Body of pancreas (tissue), 4 donors: ENCODE measurements at regions not wholly inside any gene's neighbourhood (a gene's known extent, or its start where the extent isn't known, plus 50 kb on each side); places are given as distances from the start of the nearest gene placed in this dataset.
A peak's percentile ranks its signal among the peaks of the same experiment; 100 is the strongest.

Experiments
- ATAC-seq: fragments of 150-250 bp; one replicate; pipeline ENCODE4 v1.9.1; 2016
- DNase-seq, 4 donors: peaks; one replicate each; pipeline ENCODE4 v3.0.0-alpha.2; 2019
- H3K27ac ChIP-seq, 4 donors: fragments of 200-600 bp; sonication (generic); 1 replicate in 3 of 4; 2 replicates in 1 of 4; pipeline versions ENCODE4 v1.5.1 to v1.6.1; 2016 to 2019; ENCODE audit warnings: mild to moderate bottlenecking in 1 of 4, mixed read lengths in 1 of 4, moderate library complexity in 1 of 4
- H3K27me3 ChIP-seq, 2 donors: fragments of 200-600 bp; sonication (generic); one replicate each; pipeline ENCODE4 v1.6.0; 2016; ENCODE audit warnings: mild to moderate bottlenecking in 1 of 2
- H3K36me3 ChIP-seq, 2 donors: fragments of 200-600 bp; sonication (generic); replicated peaks in 1 of 2; 2 replicates each; pipeline ENCODE4 v1.5.1; 2016; ENCODE audit warnings: low read depth in 2 of 2; ENCODE audit not compliant: insufficient read depth in 1 of 2
- H3K4me1 ChIP-seq: fragments of 200-600 bp; sonication (generic); one replicate; pipeline ENCODE4 v1.6.0; 2016
- H3K4me3 ChIP-seq, 2 donors: fragments of 200-600 bp; sonication (generic); 1 replicate in 1 of 2; 2 replicates in 1 of 2; pipeline ENCODE4 v1.5.1; 2016 to 2019
- H3K9me3 ChIP-seq, 3 donors: fragments of 200-600 bp; sonication (generic); 1 replicate in 2 of 3; 2 replicates in 1 of 3; pipeline ENCODE4 v1.5.1; 2016
- POLR2A ChIP-seq, 3 donors: fragments of 450-650 bp; IDR thresholded peaks; one replicate each; pipeline ENCODE4 v1.6.1; 2016; ENCODE audit warnings: antibody characterized with exemption in 3 of 3, mild to moderate bottlenecking in 2 of 3
- WGBS, 2 donors: methylation state at CpG; one replicate each; pipeline ENCODE4 v1.1.5; 2017; 5-methylcytosine and 5-hydroxymethylcytosine counted together
- intact Hi-C: fragments of 100-400 bp; cut with DNase I; formaldehyde crosslinking; loops from one replicate; pipeline ENCODE4 v1.15.1; 2023
- TF ChIP-seq, protein P1 (sequence below), 7 experiments: fragments of 450-650 bp in 4 of 7; fragments of 200-600 bp in 3 of 7; sonication (generic) in 3 of 7; IDR thresholded peaks; one replicate each; pipeline ENCODE4 v1.5.1; 2016 to 2019; ENCODE audit warnings: antibody characterized with exemption in 7 of 7

DNA sequence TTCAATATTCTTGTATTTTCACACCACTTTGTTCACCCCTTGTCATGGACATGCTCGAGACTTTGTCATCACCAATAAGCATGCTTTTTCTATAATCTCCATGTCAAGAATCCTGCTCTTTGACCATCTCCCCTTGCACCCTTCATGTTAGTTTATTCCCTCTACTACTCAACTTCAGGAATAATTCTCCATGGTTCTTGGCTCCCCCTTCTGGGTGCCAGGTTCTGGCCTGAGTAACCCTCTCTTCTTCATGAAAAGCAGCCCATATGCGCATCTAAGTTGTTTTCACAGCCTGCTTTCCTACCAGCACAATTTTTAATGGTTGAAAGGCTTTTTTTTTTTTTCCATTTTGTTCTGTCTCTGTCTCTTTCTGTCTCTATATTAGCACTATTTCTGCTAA is 160.7 kb downstream of the LEPR start:
- no peaks in the 10 kb centered on the region for H3K36me3 ChIP-seq
- H3K27me3 ChIP-seq = no peaks in the 10 kb centered on the region
- intact Hi-C loops = no loop called here
- ATAC-seq = no peak
- no peaks in the 10 kb centered on the region for H3K4me1 ChIP-seq
- peak in 2 of 4 donors; percentile 9 to 23 for DNase-seq
- TF ChIP-seq POLR2A (IDR thresholded peaks at IDR 0.05) = no peak
- TF ChIP-seq, protein P1, sequence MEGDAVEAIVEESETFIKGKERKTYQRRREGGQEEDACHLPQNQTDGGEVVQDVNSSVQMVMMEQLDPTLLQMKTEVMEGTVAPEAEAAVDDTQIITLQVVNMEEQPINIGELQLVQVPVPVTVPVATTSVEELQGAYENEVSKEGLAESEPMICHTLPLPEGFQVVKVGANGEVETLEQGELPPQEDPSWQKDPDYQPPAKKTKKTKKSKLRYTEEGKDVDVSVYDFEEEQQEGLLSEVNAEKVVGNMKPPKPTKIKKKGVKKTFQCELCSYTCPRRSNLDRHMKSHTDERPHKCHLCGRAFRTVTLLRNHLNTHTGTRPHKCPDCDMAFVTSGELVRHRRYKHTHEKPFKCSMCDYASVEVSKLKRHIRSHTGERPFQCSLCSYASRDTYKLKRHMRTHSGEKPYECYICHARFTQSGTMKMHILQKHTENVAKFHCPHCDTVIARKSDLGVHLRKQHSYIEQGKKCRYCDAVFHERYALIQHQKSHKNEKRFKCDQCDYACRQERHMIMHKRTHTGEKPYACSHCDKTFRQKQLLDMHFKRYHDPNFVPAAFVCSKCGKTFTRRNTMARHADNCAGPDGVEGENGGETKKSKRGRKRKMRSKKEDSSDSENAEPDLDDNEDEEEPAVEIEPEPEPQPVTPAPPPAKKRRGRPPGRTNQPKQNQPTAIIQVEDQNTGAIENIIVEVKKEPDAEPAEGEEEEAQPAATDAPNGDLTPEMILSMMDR (IDR thresholded peaks at IDR 0.05) = peak in 4 of 7 experiments; percentile 15 to 34 (median 32)
- 60 to 65% methylated on average over 2 of the region's 2 CpGs for WGBS, 2 donors
- H3K4me3 ChIP-seq = no peak overlapping the region
- H3K9me3 ChIP-seq = no peaks in the 10 kb centered on the region
- H3K27ac ChIP-seq = no peak overlapping the region

DNA sequence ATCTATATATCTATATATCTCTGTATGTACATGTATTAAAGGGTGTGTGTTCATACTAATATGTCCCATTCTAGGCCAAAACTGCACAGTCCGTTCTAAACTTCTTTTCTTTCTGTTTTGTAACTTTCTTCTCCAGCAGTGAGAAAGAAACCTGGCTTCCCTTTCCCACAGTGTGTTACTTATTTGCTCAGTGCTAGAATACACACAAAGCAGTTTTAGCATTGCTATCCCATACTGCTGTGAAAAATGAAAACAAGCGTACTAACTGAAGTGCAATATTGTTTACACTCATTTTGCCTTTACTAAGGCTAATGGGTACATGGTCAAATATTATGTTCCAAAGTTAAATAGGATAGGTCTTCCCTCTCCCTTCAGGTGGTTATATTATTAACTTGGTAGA is 163.9 kb downstream of the LEPR start:
- Histone ChIP-seq H3K4me3 (no peak overlapping the region), H3K9me3 (no peaks in the 10 kb centered on the region), H3K36me3 (no peaks in the 10 kb centered on the region), H3K4me1 (no peaks in the 10 kb centered on the region), H3K27ac (no peak overlapping the region), H3K27me3 (no peaks in the 10 kb centered on the region)
- intact Hi-C loops = no loop called here
- ATAC-seq (no peak), DNase-seq (no peak)
- 53 to 60% methylated on average over 2 of the region's 2 CpGs for WGBS, 2 donors
- no peak for TF ChIP-seq POLR2A (IDR thresholded peaks at IDR 0.05)
- TF ChIP-seq, protein P1 (IDR thresholded peaks at IDR 0.05) = no peak

DNA sequence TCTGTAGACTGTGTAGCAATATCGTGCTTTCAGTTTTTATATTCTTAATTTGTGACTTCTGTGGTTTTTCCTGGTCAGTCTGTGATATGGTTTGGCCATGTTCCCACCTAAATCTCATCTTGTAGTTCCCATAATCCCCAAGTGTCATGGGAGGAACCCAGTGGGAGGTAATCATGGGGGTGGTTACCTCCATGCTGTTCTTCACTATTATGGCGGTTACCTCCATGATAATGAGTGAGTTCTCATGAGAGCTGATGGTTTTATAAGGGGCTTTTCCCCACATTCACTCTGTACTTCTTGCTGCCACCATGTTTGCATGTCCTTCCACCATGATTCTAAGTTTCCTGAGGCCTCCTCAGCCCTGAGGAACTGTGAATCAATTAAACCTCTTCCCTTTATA is 169.8 kb downstream of the LEPR start:
- Histone ChIP-seq H3K9me3 (no peaks in the 10 kb centered on the region), H3K36me3 (no peaks in the 10 kb centered on the region), H3K4me1 (no peaks in the 10 kb centered on the region), H3K27me3 (no peaks in the 10 kb centered on the region), H3K4me3 (no peak overlapping the region), H3K27ac (no peak overlapping the region)
- intact Hi-C loops = no loop called here
- TF ChIP-seq POLR2A (IDR thresholded peaks at IDR 0.05) = no peak
- TF ChIP-seq, protein P1 (IDR thresholded peaks at IDR 0.05) = no peak
- 91 to 96% methylated on average over 2 of the region's 2 CpGs for WGBS, 2 donors
- DNase-seq (no peak), ATAC-seq (no peak)

DNA sequence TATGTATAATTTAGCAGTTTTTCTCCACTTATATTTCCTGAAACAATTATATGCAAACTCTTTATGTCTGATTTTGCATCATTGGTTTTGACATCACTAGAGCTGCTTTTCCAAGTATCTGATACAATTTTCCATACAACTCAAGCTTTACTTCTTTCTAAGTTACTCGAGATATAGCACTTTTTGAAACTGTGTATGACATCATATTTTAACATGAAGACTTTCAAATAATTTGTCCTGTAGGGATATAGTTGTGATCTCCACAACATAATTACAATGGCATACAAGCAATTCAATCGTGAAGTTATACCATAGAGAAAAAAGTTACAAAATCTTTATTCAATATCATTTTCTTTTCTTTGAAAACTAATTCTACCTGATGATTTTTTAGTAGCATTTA is 173.0 kb downstream of the LEPR start:
- intact Hi-C loops = no loop called here
- TF ChIP-seq, protein P1 (IDR thresholded peaks at IDR 0.05) = no peak
- TF ChIP-seq POLR2A (IDR thresholded peaks at IDR 0.05) = no peak
- ATAC-seq (no peak), DNase-seq (no peak)
- H3K4me1 ChIP-seq = no peaks in the 10 kb centered on the region
- H3K27me3 ChIP-seq = no peaks in the 10 kb centered on the region
- WGBS, 2 donors = 76 to 86% methylated on average over 2 of the region's 2 CpGs
- H3K27ac ChIP-seq = no peak overlapping the region
- no peak overlapping the region for H3K4me3 ChIP-seq
- H3K9me3 ChIP-seq = no peaks in the 10 kb centered on the region
- H3K36me3 ChIP-seq = no peaks in the 10 kb centered on the region

DNA sequence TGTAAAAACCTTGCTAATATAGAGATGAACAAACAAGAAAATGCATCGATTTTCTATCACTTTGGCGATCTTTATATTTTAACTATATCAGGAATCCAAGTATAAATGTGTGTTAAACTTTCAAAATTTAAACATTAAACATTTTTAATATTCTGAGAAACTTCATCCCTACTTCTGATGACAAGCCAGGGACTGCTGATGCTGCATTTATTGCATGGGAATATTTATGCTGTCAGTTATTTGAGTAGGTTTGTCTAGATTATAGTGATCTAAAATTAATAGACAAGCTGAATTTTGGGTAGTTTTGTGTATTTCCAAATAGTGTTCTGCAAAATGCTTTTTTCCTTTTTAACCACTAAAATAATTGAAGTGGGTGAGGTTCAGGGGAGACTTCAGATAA is 175.3 kb downstream of the LEPR start:
- Histone ChIP-seq H3K9me3 (no peaks in the 10 kb centered on the region), H3K27me3 (no peaks in the 10 kb centered on the region), H3K36me3 (no peaks in the 10 kb centered on the region), H3K4me3 (no peak overlapping the region), H3K27ac (no peak overlapping the region), H3K4me1 (no peaks in the 10 kb centered on the region)
- no peak for ATAC-seq
- intact Hi-C loops = no loop called here
- DNase-seq = no peak
- WGBS, 2 donors = 85 to 86% methylated on average over 2 of the region's 2 CpGs
- TF ChIP-seq, protein P1 (IDR thresholded peaks at IDR 0.05) = no peak
- no peak for TF ChIP-seq POLR2A (IDR thresholded peaks at IDR 0.05)
